ENCODE measurements at regions not wholly inside any gene's neighbourhood (a gene's known extent, or its start where the extent isn't known, plus 50 kb on each side); places are given as distances from the start of the nearest gene placed in this dataset.

DNA sequence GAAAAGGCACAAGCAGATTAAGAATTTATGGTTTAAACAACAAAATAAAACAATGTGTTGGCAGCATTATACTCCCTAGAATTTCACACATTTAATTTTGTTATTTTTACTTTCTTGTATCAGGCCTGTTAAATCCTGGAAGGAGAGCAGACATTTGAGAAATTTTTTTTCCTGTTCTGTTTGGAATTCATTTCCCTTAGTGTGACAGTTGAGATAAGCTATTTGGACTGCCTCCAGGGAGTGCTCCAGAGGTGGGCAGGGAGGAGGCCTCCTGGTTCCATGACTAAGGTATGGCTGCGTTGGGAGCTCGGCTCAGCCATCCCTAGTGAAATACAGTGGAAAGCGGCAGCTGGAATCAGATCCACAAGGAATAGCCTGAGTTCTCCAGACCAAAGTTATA, 185.7 kb downstream of the KCNRG start:
- intact Hi-C loops (cut with micrococcal nuclease) = no loop called here
- ATAC-seq (no peak), DNase-seq (no peak)
- ChIA-PET POLR2A (interaction anchor here (0.5 to 0.9 kb wide), 2 partner anchors 23 to 118 kb away, joined by 3 read pairs; no protein-coding TSS in a partner anchor), CTCF (interaction anchor here (1.7 kb wide), 1 partner anchor 12 kb away, joined by 3 read pairs; no protein-coding TSS in a partner anchor)
- Mint-ChIP-seq H3K4me1 (ENCODE audit: low read depth) (no peaks in the 10 kb centered on the region), H3K27ac (no peak overlapping the region), H3K9me3 (no peaks in the 10 kb centered on the region), H3K4me3 (no peak overlapping the region), H3K27me3 (peaks cover 3% of the 10 kb centered on the region), H3K36me3 (ENCODE audit: low read depth) (no peaks in the 10 kb centered on the region)
- TF ChIP-seq, protein P1, sequence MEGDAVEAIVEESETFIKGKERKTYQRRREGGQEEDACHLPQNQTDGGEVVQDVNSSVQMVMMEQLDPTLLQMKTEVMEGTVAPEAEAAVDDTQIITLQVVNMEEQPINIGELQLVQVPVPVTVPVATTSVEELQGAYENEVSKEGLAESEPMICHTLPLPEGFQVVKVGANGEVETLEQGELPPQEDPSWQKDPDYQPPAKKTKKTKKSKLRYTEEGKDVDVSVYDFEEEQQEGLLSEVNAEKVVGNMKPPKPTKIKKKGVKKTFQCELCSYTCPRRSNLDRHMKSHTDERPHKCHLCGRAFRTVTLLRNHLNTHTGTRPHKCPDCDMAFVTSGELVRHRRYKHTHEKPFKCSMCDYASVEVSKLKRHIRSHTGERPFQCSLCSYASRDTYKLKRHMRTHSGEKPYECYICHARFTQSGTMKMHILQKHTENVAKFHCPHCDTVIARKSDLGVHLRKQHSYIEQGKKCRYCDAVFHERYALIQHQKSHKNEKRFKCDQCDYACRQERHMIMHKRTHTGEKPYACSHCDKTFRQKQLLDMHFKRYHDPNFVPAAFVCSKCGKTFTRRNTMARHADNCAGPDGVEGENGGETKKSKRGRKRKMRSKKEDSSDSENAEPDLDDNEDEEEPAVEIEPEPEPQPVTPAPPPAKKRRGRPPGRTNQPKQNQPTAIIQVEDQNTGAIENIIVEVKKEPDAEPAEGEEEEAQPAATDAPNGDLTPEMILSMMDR (IDR thresholded peaks at IDR 0.05) = no peak

DNA sequence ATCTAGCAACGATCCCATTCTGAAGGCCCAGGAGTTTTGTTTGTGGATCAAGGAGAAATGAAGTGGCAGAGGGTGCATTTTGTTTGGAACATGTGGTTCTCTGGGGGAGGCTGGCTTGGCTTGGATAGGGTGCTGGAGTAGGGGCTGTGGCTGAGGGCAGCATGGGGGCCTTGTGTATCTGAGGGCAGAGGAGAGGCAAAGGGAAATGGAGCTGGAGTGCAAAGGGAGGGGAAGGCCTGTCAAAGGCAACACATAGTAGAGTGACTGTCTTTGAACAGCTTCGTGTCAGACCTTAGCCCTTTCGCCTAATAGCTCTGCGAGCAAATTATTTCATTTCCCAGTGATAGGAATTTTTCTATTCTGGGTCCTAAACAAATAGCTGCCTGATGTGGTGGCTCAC, 187.2 kb downstream of the KCNRG start:
- TF ChIP-seq, protein P1 (IDR thresholded peaks at IDR 0.05) = no peak
- Mint-ChIP-seq H3K9me3 (no peaks in the 10 kb centered on the region), H3K36me3 (ENCODE audit: low read depth) (no peaks in the 10 kb centered on the region), H3K4me3 (no peak overlapping the region), H3K4me1 (ENCODE audit: low read depth) (no peaks in the 10 kb centered on the region), H3K27ac (no peak overlapping the region), H3K27me3 (no peaks in the 10 kb centered on the region)
- POLR2A ChIA-PET = no interaction called here
- ATAC-seq (no peak), DNase-seq (no peak)
- CTCF ChIA-PET = interaction anchor here (1.7 kb wide), 1 partner anchor 13 kb away, joined by 3 read pairs; no protein-coding TSS in a partner anchor
- intact Hi-C loops (cut with micrococcal nuclease) = no loop called here

DNA sequence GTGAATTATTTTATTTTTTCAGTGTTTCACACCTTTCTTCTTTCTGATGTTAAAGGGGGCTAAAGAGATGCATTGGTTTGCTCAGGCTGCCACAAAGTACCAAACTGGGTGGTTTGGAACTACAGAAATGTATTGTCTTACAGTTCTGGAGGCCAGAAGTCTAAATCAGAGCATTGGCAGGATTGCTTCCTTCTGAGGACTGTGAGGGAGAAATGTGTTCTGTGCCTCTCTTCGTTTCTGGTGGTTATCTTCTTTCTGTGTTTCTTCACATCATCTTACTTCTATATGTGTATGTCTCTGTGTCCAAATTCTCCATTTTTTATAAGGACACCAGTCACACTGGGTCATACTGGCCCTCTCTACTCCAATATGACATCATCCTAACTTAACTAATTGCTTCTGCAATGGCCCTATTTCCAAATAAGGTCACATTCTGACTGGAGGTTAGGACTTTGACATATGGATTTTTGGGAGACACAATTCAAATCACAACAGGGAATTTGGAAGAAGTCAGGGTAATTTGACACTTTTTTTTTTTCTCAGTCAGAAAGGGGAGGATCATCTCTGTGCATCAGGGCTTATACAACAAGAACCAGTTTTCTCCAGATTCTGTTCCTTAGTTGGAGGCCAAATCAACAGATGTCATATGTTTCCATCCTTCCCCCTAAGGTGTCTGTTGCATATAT, 188.2 kb downstream of the KCNRG start:
- intact Hi-C loops (cut with micrococcal nuclease) = no loop called here
- ChIA-PET POLR2A (no interaction called here), CTCF (no interaction called here)
- H3K9me3 Mint-ChIP-seq = no peaks in the 10 kb centered on the region
- DNase-seq (no peak), ATAC-seq (no peak)
- H3K4me1 Mint-ChIP-seq (ENCODE audit: low read depth) = peaks cover 2% of the 10 kb centered on the region
- no peak overlapping the region for H3K27ac Mint-ChIP-seq
- TF ChIP-seq, protein P1 (IDR thresholded peaks at IDR 0.05) = no peak
- H3K27me3 Mint-ChIP-seq = peaks cover 3% of the 10 kb centered on the region
- H3K4me3 Mint-ChIP-seq = no peak overlapping the region
- H3K36me3 Mint-ChIP-seq (ENCODE audit: low read depth) = no peaks in the 10 kb centered on the region

DNA sequence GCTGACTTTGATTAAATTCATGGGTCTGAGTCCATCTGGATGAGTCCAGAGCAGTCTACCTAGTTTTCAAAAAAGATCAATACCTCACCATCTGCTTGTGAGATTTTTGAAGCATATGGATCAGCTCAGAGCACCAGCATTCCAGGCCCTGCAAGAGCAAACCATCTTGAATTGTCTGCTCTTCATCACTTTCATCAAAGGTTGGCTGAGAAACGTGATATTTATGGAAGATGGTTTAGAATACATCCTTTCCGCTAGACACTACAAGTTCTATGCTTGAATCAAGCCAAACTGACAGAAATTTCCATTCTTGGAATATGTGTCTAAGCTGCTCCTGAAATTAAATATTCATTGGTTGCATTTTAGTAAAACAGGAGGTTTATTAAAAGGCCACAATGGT, 190.3 kb downstream of the KCNRG start:
- Mint-ChIP-seq H3K4me1 (ENCODE audit: low read depth) (peaks cover 9% of the 10 kb centered on the region), H3K9me3 (no peaks in the 10 kb centered on the region), H3K27ac (no peak overlapping the region), H3K27me3 (peaks cover 8% of the 10 kb centered on the region), H3K36me3 (ENCODE audit: low read depth) (no peaks in the 10 kb centered on the region), H3K4me3 (no peak overlapping the region)
- DNase-seq = no peak
- CTCF ChIA-PET = interaction anchor here (1.0 to 1.1 kb wide), 2 partner anchors 13 to 97 kb away, joined by 3 read pairs; no protein-coding TSS in a partner anchor
- TF ChIP-seq, protein P1 (IDR thresholded peaks at IDR 0.05) = no peak
- POLR2A ChIA-PET = interaction anchor here (0.6 kb wide), 1 partner anchor 178 kb away, joined by 3 read pairs; no protein-coding TSS in a partner anchor
- ATAC-seq = no peak
- intact Hi-C loops (cut with micrococcal nuclease) = no loop called here

DNA sequence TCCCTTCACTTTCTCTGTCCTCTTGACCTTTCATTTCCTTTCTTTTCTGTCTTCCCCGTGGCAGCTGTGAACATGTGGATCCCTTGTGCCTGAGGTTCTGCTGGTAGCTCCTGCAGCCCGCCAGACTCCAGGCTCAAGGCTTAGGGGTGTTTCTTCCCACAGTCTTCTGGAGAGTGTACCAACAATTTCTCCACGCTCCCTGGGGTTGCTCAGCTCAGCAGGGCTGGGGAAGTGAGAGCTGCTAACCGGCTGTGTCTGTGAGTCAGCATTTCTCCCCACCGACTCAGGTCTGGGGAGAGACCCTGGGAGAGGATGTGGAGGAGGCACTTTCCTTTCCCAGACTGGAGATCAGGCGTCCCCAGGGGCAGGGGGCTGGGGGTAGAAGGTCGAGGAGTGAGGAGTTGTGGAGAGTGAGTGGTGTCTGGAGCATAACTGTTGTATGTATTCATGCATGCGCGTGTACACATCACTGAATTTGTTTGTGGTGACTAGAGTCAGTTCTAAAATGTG, 193.6 kb downstream of the KCNRG start:
- ATAC-seq = no peak
- intact Hi-C loops (cut with micrococcal nuclease) = no loop called here
- Mint-ChIP-seq H3K27me3 (peaks cover 8% of the 10 kb centered on the region), H3K4me3 (no peak overlapping the region), H3K9me3 (peaks cover 14% of the 10 kb centered on the region), H3K4me1 (ENCODE audit: low read depth) (peaks cover 12% of the 10 kb centered on the region), H3K36me3 (ENCODE audit: low read depth) (peaks cover 2% of the 10 kb centered on the region), H3K27ac (no peak overlapping the region)
- no peak for DNase-seq
- TF ChIP-seq, protein P1 (IDR thresholded peaks at IDR 0.05) = no peak
- ChIA-PET POLR2A (interaction anchor here (1.2 kb wide), 1 partner anchor 127 kb away, joined by 3 read pairs; no protein-coding TSS in a partner anchor), CTCF (no interaction called here)
